ENCODE measurements at regions not wholly inside any gene's neighbourhood (a gene's known extent, or its start where the extent isn't known, plus 50 kb on each side); places are given as distances from the start of the nearest gene placed in this dataset.

DNA sequence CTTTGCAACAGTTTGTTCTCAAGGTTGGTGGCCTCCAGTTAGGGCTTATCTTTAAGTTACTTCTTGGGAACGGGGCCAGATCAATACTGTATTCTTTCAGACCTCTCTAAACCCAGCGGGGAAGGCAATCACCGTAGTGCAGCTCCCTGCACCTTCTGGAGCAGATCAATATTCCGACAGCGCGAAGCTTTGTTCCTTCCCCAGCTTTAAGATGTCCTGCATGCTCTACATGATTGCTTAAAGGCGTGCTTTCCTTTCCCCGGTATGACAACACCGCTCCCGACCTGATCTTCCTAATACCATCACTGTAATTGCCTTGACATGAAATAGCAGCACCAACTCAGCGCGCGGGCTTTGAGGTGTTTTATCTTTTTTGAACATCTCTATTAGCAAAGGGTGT, 755.2 kb downstream of the NR2F2 start:
- H3K9me3 ChIP-seq (ENCODE audit: low read depth), result no peaks in the 10 kb centered on the region

DNA sequence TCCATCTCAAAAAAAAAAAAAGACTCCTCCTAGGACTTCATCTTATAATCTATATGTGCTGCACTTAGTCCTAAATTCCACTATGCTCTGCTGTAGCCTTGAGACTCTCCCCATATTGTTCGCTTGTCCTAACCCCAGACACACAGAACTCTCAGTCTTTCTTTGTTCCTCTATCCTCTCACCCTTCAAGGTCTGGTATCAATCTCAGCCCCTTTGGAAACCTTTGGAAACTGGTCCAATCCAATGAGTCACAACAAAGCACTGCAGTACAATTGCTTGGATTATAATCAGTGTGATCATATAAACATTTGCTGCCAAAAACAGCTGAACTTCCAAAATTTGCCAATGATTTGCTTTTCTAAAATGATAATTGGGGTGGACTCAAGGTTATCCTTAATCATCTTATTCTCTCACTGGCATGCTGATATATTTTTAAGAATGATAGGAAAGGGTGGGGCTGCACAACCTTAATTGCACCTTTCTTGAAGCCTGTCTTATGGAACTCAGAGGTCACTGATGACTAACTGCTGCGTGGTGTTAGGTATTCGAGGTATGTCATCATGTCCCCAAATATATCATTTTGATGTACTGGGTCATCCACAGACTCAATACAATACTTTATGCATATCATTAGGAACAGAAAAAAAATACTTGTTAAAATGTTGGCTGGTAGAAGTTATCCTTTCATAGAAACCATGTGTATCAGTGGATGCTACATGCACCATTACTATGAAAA, 756.7 kb downstream of the NR2F2 start:
- H3K27ac ChIP-seq, result no peak overlapping the region
- H3K9me3 ChIP-seq (ENCODE audit: low read depth), result no peaks in the 10 kb centered on the region
- TF ChIP-seq CTCF (IDR thresholded peaks at IDR 0.05; ENCODE audit: low read depth, low read length), result no peak
- H3K4me1 ChIP-seq (ENCODE audit: low read depth), result no peaks in the 10 kb centered on the region
- no peaks in the 10 kb centered on the region for H3K27me3 ChIP-seq
- no peak for DNase-seq (ENCODE audit: low read depth in 1 of 2, low spot score in 1 of 2)
- no peaks in the 10 kb centered on the region for H3K36me3 ChIP-seq
- no peak overlapping the region for H3K4me3 ChIP-seq

More for the DNA sequence above, 755.2 kb downstream of the NR2F2 start:
- no peak overlapping the region for H3K27ac ChIP-seq
- no peaks in the 10 kb centered on the region for H3K36me3 ChIP-seq
- no peak for DNase-seq (ENCODE audit: low read depth in 1 of 2, low spot score in 1 of 2)
- no peak overlapping the region for H3K4me3 ChIP-seq
- no peak for TF ChIP-seq CTCF (IDR thresholded peaks at IDR 0.05; ENCODE audit: low read depth, low read length)
- H3K27me3 ChIP-seq, result no peaks in the 10 kb centered on the region
- H3K4me1 ChIP-seq (ENCODE audit: low read depth), result no peaks in the 10 kb centered on the region

DNA sequence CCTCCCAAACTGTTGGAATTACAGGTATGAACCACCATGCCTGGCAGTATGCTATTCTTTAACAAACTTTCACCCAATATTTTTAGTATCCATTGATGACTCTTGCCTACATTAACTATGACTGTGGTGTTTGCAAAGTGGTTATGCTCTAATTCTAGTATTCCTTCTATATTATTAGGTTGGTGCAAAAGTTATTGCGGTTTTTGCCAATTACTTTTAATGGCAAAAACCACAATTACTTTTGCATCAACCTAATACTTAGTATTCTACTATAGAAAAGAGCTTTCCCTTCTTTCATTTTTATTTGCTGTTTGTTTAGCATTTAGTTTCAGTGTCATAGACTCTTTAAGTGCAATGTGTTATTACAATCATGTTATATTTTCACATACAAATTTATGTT, 760.6 kb downstream of the NR2F2 start:
- H3K4me1 ChIP-seq (ENCODE audit: low read depth), result no peaks in the 10 kb centered on the region
- H3K27ac ChIP-seq, result no peak overlapping the region
- no peak overlapping the region for H3K4me3 ChIP-seq
- no peaks in the 10 kb centered on the region for H3K27me3 ChIP-seq
- no peak for DNase-seq (ENCODE audit: low read depth in 1 of 2, low spot score in 1 of 2)
- no peaks in the 10 kb centered on the region for H3K36me3 ChIP-seq
- no peaks in the 10 kb centered on the region for H3K9me3 ChIP-seq (ENCODE audit: low read depth)
- TF ChIP-seq CTCF (IDR thresholded peaks at IDR 0.05; ENCODE audit: low read depth, low read length), result no peak

- no peak overlapping the region for H3K4me3 ChIP-seq
- H3K9me3 ChIP-seq (ENCODE audit: low read depth), result no peaks in the 10 kb centered on the region
- H3K36me3 ChIP-seq, result no peaks in the 10 kb centered on the region
- no peak for TF ChIP-seq CTCF (IDR thresholded peaks at IDR 0.05; ENCODE audit: low read depth, low read length)
- H3K27me3 ChIP-seq, result no peaks in the 10 kb centered on the region
- H3K27ac ChIP-seq, result no peak overlapping the region
- no peaks in the 10 kb centered on the region for H3K4me1 ChIP-seq (ENCODE audit: low read depth)
- no peak for DNase-seq (ENCODE audit: low read depth in 1 of 2, low spot score in 1 of 2)
These were observed 762.2 kb downstream of the NR2F2 start for GRCh38 chr15:97092656-97093055.

- TF ChIP-seq CTCF (IDR thresholded peaks at IDR 0.05; ENCODE audit: low read depth, low read length), result no peak
- Histone ChIP-seq H3K4me3 (no peak overlapping the region), H3K36me3 (no peaks in the 10 kb centered on the region), H3K4me1 (ENCODE audit: low read depth) (no peaks in the 10 kb centered on the region), H3K9me3 (ENCODE audit: low read depth) (no peaks in the 10 kb centered on the region), H3K27ac (no peak overlapping the region), H3K27me3 (no peaks in the 10 kb centered on the region)
- no peak for DNase-seq (ENCODE audit: low read depth in 1 of 2, low spot score in 1 of 2)
These were observed 765.9 kb downstream of the NR2F2 start for GRCh38 chr15:97096303-97096835.
